Astrocyte (in vitro differentiated cells and primary cell): ENCODE measurements at regions not wholly inside any gene's neighbourhood (a gene's known extent, or its start where the extent isn't known, plus 50 kb on each side); places are given as distances from the start of the nearest gene placed in this dataset.

Experiments
- EZH2 ChIP-seq: IDR thresholded peaks from 2 replicates; pipeline ENCODE4 v1.6.1; 2012; ENCODE audit warnings: mild to moderate bottlenecking, low read length, inconsistent platforms; ENCODE audit not compliant: insufficient read depth
- TF ChIP-seq, protein P1 (sequence below): IDR thresholded peaks from 2 replicates; pipeline ENCODE4 v1.5.1; 2011; ENCODE audit warnings: low read depth, mild to moderate bottlenecking, inconsistent platforms, low read length, moderate library complexity; ENCODE audit not compliant: insufficient read depth

DNA sequence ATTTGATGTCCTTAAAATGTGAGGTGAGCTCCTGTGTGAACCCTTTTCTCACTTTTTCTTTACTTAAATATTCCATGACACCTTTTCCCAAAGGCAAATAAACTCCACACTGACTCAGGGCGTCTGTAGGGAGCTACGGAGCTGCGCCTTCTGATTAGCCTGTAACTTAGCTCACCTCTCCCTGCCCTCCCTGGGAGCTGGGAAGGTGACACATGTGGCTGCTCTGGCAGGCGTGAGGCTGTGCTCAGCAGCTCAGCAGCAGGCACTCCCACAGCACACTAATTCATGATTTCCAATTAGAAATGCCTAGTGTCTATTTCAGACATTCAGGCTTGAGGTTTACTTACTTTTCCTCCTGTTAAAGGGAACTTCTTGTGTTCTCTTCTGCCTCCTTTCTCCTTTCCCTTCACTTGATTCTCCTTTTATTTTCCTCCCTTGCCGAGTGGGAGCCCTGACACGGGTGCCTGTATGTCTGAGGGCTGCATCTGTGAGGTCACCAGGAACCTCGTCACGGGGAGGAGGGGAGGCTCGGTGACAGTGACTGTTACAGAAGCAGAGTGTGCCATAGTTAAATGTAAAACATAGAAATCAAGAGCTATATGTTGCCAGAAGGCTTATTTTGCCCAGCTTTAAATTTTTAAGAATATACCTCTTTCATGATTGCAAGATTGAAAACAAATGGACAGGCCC is 437.1 kb downstream of the DCDC2C start:
- TF ChIP-seq, protein P1, sequence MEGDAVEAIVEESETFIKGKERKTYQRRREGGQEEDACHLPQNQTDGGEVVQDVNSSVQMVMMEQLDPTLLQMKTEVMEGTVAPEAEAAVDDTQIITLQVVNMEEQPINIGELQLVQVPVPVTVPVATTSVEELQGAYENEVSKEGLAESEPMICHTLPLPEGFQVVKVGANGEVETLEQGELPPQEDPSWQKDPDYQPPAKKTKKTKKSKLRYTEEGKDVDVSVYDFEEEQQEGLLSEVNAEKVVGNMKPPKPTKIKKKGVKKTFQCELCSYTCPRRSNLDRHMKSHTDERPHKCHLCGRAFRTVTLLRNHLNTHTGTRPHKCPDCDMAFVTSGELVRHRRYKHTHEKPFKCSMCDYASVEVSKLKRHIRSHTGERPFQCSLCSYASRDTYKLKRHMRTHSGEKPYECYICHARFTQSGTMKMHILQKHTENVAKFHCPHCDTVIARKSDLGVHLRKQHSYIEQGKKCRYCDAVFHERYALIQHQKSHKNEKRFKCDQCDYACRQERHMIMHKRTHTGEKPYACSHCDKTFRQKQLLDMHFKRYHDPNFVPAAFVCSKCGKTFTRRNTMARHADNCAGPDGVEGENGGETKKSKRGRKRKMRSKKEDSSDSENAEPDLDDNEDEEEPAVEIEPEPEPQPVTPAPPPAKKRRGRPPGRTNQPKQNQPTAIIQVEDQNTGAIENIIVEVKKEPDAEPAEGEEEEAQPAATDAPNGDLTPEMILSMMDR, result no peak
- TF ChIP-seq EZH2, result no peak
